Neural cell (in vitro differentiated cells): ENCODE measurements at regions not wholly inside any gene's neighbourhood (a gene's known extent, or its start where the extent isn't known, plus 50 kb on each side); places are given as distances from the start of the nearest gene placed in this dataset.

ENCODE experiments used
- CTCF ChIP-seq: fragments of 450-650 bp; IDR thresholded peaks from 2 replicates; pipeline ENCODE4 v1.5.1; 2014; ENCODE audit warnings: antibody characterized with exemption, mild to moderate bottlenecking, moderate library complexity; ENCODE audit not compliant: poor library complexity, severe bottlenecking
- EP300 ChIP-seq: fragments of 450-650 bp; conservative IDR thresholded peaks from 2 replicates; pipeline ENCODE4 v1.6.1; 2014; ENCODE audit warnings: antibody characterized with exemption, mild to moderate bottlenecking, moderate library complexity; ENCODE audit not compliant: poor library complexity, severe bottlenecking
- EZH2 ChIP-seq: fragments of 200-600, 300-800 bp; shearing (Covaris generic), sonication (generic); IDR thresholded peaks from 2 replicates; pipeline ENCODE4 v1.6.1; 2014; ENCODE audit warnings: antibody characterized with exemption, low read length, borderline replicate concordance, mild to moderate bottlenecking; ENCODE audit not compliant: insufficient read depth, poor library complexity, severe bottlenecking
- MXI1 ChIP-seq: fragments of 450-650 bp; conservative IDR thresholded peaks from 2 replicates; pipeline ENCODE4 v1.6.1; 2014; ENCODE audit warnings: antibody characterized with exemption, mild to moderate bottlenecking; ENCODE audit not compliant: poor library complexity, severe bottlenecking
- POLR2AphosphoS5 ChIP-seq: IDR thresholded peaks from 2 replicates; pipeline ENCODE4 v1.6.1; 2012
- RAD21 ChIP-seq: fragments of 450-650 bp; conservative IDR thresholded peaks from 2 replicates; pipeline ENCODE4 v1.6.1; 2014; ENCODE audit warnings: antibody characterized with exemption, mild to moderate bottlenecking, moderate library complexity
- REST ChIP-seq: IDR thresholded peaks from 2 replicates; pipeline ENCODE4 v1.6.1; 2012; ENCODE audit warnings: borderline replicate concordance
- SMC3 ChIP-seq: fragments of 450-650 bp; conservative IDR thresholded peaks from 2 replicates; pipeline ENCODE4 v1.6.1; 2014; ENCODE audit warnings: antibody characterized with exemption, mild to moderate bottlenecking, moderate library complexity; ENCODE audit not compliant: poor library complexity
- TAF1 ChIP-seq: IDR thresholded peaks from 2 replicates; pipeline ENCODE4 v1.6.1; 2012; ENCODE audit warnings: low read depth

- TF ChIP-seq TAF1 (no peak), MXI1 (no peak), EZH2 (no peak), POLR2AphosphoS5 (no peak), CTCF (no peak), EP300 (no peak), REST (no peak), RAD21 (no peak), SMC3 (no peak)
Observed at GRCh38 chr9:65430221-65430620, 145.2 kb upstream of the FOXD4L5 start.
